ENCODE measurements at regions not wholly inside any gene's neighbourhood (a gene's known extent, or its start where the extent isn't known, plus 50 kb on each side); places are given as distances from the start of the nearest gene placed in this dataset.

DNA sequence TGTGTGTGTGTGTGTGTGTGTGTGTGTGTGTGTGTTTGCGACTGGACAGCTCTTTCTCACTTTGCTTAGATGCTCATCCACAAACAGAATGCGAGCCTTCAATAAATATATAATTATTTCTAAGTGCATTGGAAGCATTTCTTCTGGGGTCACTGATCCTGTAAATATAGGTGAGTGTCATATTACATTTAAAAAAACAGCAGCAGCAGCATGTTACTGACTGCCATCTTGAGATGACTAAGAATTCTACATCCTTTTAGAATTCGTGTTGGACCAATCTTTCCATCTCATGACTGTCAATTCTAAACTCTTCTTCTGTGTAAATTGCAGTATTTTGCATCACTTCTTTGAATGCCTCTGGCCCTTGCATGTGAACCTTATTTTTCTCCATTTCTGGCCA, 238.0 kb upstream of the DDI1 start:
- Histone ChIP-seq H3K9ac (ENCODE audit: low read length) (no peak overlapping the region), H2AFZ (ENCODE audit: low read depth, low read length) (no peak overlapping the region), H3K9me3 (ENCODE audit: low read length) (no peaks in the 10 kb centered on the region), H4K20me1 (ENCODE audit: insufficient read depth) (no peaks in the 10 kb centered on the region), H3K4me2 (ENCODE audit: low read length) (no peak overlapping the region), H3K9me2 (ENCODE audit: insufficient read depth, low read length) (no peaks in the 10 kb centered on the region), H3K27ac (ENCODE audit: low read length) (no peak overlapping the region), H3K79me2 (replicated peaks; ENCODE audit: insufficient read depth, low read length) (no peaks in the 10 kb centered on the region), H3K27me3 (ENCODE audit: insufficient read depth, low read depth, low read length) (no peaks in the 10 kb centered on the region), H3F3A (ENCODE audit: insufficient read depth, low read length, poor library complexity, severe bottlenecking) (no peaks in the 10 kb centered on the region), H3K36me3 (ENCODE audit: insufficient read depth, low read length) (no peaks in the 10 kb centered on the region), H3K4me3 (ENCODE audit: low read length) (no peak overlapping the region)
- TF ChIP-seq RAD21 (conservative IDR thresholded peaks at IDR 0.05), result no peak
- no peak for TF ChIP-seq SMC3 (conservative IDR thresholded peaks at IDR 0.05; ENCODE audit: poor library complexity)
- no peak for TF ChIP-seq MXI1 (conservative IDR thresholded peaks at IDR 0.05; ENCODE audit: poor library complexity, severe bottlenecking)
- TF ChIP-seq TAF1 (IDR thresholded peaks at IDR 0.05; ENCODE audit: low read depth), result no peak
- no peak for TF ChIP-seq EZH2 (IDR thresholded peaks at IDR 0.05; ENCODE audit: borderline replicate concordance, insufficient read depth, low read length, poor library complexity, severe bottlenecking)
- no peak for TF ChIP-seq EP300 (conservative IDR thresholded peaks at IDR 0.05; ENCODE audit: poor library complexity, severe bottlenecking)
- TF ChIP-seq, protein P1, sequence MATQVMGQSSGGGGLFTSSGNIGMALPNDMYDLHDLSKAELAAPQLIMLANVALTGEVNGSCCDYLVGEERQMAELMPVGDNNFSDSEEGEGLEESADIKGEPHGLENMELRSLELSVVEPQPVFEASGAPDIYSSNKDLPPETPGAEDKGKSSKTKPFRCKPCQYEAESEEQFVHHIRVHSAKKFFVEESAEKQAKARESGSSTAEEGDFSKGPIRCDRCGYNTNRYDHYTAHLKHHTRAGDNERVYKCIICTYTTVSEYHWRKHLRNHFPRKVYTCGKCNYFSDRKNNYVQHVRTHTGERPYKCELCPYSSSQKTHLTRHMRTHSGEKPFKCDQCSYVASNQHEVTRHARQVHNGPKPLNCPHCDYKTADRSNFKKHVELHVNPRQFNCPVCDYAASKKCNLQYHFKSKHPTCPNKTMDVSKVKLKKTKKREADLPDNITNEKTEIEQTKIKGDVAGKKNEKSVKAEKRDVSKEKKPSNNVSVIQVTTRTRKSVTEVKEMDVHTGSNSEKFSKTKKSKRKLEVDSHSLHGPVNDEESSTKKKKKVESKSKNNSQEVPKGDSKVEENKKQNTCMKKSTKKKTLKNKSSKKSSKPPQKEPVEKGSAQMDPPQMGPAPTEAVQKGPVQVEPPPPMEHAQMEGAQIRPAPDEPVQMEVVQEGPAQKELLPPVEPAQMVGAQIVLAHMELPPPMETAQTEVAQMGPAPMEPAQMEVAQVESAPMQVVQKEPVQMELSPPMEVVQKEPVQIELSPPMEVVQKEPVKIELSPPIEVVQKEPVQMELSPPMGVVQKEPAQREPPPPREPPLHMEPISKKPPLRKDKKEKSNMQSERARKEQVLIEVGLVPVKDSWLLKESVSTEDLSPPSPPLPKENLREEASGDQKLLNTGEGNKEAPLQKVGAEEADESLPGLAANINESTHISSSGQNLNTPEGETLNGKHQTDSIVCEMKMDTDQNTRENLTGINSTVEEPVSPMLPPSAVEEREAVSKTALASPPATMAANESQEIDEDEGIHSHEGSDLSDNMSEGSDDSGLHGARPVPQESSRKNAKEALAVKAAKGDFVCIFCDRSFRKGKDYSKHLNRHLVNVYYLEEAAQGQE (IDR thresholded peaks at IDR 0.05; ENCODE audit: borderline replicate concordance), result no peak
- TF ChIP-seq POLR2AphosphoS5 (IDR thresholded peaks at IDR 0.05), result no peak
- TF ChIP-seq, protein P2, sequence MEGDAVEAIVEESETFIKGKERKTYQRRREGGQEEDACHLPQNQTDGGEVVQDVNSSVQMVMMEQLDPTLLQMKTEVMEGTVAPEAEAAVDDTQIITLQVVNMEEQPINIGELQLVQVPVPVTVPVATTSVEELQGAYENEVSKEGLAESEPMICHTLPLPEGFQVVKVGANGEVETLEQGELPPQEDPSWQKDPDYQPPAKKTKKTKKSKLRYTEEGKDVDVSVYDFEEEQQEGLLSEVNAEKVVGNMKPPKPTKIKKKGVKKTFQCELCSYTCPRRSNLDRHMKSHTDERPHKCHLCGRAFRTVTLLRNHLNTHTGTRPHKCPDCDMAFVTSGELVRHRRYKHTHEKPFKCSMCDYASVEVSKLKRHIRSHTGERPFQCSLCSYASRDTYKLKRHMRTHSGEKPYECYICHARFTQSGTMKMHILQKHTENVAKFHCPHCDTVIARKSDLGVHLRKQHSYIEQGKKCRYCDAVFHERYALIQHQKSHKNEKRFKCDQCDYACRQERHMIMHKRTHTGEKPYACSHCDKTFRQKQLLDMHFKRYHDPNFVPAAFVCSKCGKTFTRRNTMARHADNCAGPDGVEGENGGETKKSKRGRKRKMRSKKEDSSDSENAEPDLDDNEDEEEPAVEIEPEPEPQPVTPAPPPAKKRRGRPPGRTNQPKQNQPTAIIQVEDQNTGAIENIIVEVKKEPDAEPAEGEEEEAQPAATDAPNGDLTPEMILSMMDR (IDR thresholded peaks at IDR 0.05; ENCODE audit: poor library complexity, severe bottlenecking), result no peak

DNA sequence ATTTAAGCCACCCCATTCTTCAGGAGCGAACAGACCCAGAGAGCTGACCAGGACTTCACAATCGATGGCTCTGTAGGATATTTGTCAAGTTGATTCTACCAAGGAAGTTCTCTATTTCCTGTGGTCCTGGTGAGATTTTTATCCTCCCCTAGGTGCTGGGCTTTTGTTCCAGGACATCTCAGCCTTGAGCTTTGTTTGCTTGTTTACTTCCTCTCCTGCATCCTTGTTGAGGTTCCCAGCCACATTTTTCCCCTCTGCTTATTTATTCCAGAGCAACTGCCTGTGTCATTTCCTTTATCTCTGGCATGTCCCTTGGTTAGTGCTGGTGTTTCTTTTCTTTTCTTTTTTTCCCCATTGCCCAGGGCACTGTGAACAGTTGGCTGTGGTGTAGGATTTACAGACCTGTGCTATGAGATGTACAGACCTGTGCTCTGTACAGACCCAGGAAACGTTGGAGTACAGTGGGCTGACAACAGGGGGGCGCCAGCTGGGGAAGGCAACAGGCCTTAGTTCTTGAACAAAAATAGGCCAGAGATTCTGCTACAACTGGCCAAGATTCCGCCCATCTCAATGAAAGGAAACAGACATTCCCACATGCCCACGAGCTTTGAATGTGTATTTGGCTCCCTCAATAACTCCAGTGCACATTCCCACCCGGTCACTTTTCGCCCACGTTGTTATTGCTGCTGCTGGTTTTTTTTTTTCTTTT, 235.9 kb upstream of the DDI1 start:
- Histone ChIP-seq H3K9ac (ENCODE audit: low read length) (no peak overlapping the region), H4K20me1 (ENCODE audit: insufficient read depth) (no peaks in the 10 kb centered on the region), H3K27me3 (ENCODE audit: insufficient read depth, low read depth, low read length) (no peaks in the 10 kb centered on the region), H3K36me3 (ENCODE audit: insufficient read depth, low read length) (no peaks in the 10 kb centered on the region), H3K4me3 (ENCODE audit: low read length) (no peak overlapping the region), H2AFZ (ENCODE audit: low read depth, low read length) (no peak overlapping the region), H3K27ac (ENCODE audit: low read length) (no peak overlapping the region), H3F3A (ENCODE audit: insufficient read depth, low read length, poor library complexity, severe bottlenecking) (no peaks in the 10 kb centered on the region), H3K79me2 (replicated peaks; ENCODE audit: insufficient read depth, low read length) (no peaks in the 10 kb centered on the region), H3K9me2 (ENCODE audit: insufficient read depth, low read length) (no peaks in the 10 kb centered on the region), H3K9me3 (ENCODE audit: low read length) (no peaks in the 10 kb centered on the region), H3K4me2 (ENCODE audit: low read length) (no peak overlapping the region)
- TF ChIP-seq POLR2AphosphoS5 (IDR thresholded peaks at IDR 0.05) (no peak), MXI1 (conservative IDR thresholded peaks at IDR 0.05; ENCODE audit: poor library complexity, severe bottlenecking) (no peak), EP300 (conservative IDR thresholded peaks at IDR 0.05; ENCODE audit: poor library complexity, severe bottlenecking) (no peak), TAF1 (IDR thresholded peaks at IDR 0.05; ENCODE audit: low read depth) (no peak), SMC3 (conservative IDR thresholded peaks at IDR 0.05; ENCODE audit: poor library complexity) (no peak), RAD21 (conservative IDR thresholded peaks at IDR 0.05) (no peak)
- TF ChIP-seq, protein P1 (IDR thresholded peaks at IDR 0.05; ENCODE audit: borderline replicate concordance), result no peak
